SHP77 treated with DMSO at 0.1 percent for 48 hours (cell line): ENCODE measurements at regions not wholly inside any gene's neighbourhood (a gene's known extent, or its start where the extent isn't known, plus 50 kb on each side); places are given as distances from the start of the nearest gene placed in this dataset.

Source experiments
- DNase-seq: peaks from one replicate; lab custom pipeline; 2025; lab: John Stamatoyannopoulos, UW

- DNase-seq: no peak
Observed at GRCh38 chr4:133059117-133059516, 90.0 kb upstream of the PCDH10 start.

GRCh38 chr4:133062851-133063250 lies 86.2 kb upstream of the PCDH10 start:
- DNase-seq: no peak

- DNase-seq: no peak
Observed at GRCh38 chr4:133068083-133068482, 81.0 kb upstream of the PCDH10 start.

GRCh38 chr4:133081246-133081645 lies 67.8 kb upstream of the PCDH10 start:
- no peak for DNase-seq

GRCh38 chr4:133084421-133084820 lies 64.7 kb upstream of the PCDH10 start:
- no peak for DNase-seq

GRCh38 chr4:133095591-133095990 lies 53.5 kb upstream of the PCDH10 start:
- no peak for DNase-seq

GRCh38 chr4:133096972-133097371 lies 52.1 kb upstream of the PCDH10 start:
- no peak for DNase-seq
